GM12801 (cell line): ENCODE measurements at regions not wholly inside any gene's neighbourhood (a gene's known extent, or its start where the extent isn't known, plus 50 kb on each side); places are given as distances from the start of the nearest gene placed in this dataset.

Experiments used
- CTCF ChIP-seq: IDR thresholded peaks from one replicate; pipeline ENCODE4 v1.5.1; 2011; ENCODE audit warnings: control low read depth; ENCODE audit not compliant: insufficient read length; ENCODE audit errors: extremely low read depth

- no peak for TF ChIP-seq CTCF
Measured at GRCh38 chr1:157241185-157241538, 103.0 kb upstream of the ETV3 start.

- no peak for TF ChIP-seq CTCF
Measured at GRCh38 chr1:157240495-157241184, 102.4 kb upstream of the ETV3 start.

GRCh38 chr1:157239936-157240335, 101.7 kb upstream of the ETV3 start:
- TF ChIP-seq CTCF, result no peak

GRCh38 chr1:157238585-157238984, 100.4 kb upstream of the ETV3 start:
- TF ChIP-seq CTCF, result no peak

- TF ChIP-seq CTCF, result no peak
Measured at GRCh38 chr1:157237981-157238380, 99.8 kb upstream of the ETV3 start.

GRCh38 chr1:157237522-157237921, 99.3 kb upstream of the ETV3 start:
- no peak for TF ChIP-seq CTCF

GRCh38 chr1:157236072-157236471, 97.9 kb upstream of the ETV3 start:
- no peak for TF ChIP-seq CTCF
